Activated CD4-positive, alpha-beta T cell treated with anti-CD3 and anti-CD28 coated beads for 48 hours (primary cell): ENCODE measurements at regions not wholly inside any gene's neighbourhood (a gene's known extent, or its start where the extent isn't known, plus 50 kb on each side); places are given as distances from the start of the nearest gene placed in this dataset.
A peak's percentile ranks its signal among the peaks of the same experiment; 100 is the strongest.
"Not testable (repeated sequence)": the region's sequence is repeated elsewhere in the genome, so short reads cannot be mapped to it uniquely, and the experiment has no call there.

ENCODE experiments used
- DNase-seq: peaks from one replicate; pipeline ENCODE4 v3.0.0-alpha.2; 2020

- DNase-seq = no peak
Observed at GRCh38 chr4:89491761-89492160, 184.2 kb upstream of the GPRIN3 start.

DNA sequence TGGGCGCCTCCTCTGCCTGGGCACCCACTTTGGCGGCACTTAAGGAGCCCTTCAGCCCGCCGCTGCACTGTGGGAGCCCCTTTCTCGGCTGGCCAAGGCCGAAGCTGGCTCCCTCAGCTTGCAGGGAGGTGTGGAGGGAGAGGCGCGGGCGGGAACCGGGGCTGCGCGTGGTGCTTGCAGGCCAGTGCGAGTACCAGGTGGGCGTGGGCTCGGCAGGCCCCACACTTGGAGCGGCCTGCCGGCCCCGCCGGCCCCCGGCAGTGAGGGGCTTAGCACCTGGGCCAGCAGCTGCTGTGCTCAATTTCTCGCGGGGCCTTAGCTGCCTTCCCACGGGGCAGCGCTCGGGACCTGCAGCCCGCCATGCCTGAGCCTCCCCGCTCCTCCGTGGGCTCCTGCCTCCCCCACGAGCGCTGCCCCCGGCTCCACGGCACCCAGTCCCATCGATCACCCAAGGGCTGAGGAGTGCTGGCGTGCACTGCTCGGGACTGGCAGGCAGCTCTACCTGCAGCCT lies 182.4 kb upstream of the GPRIN3 start:
- not testable (repeated sequence) for DNase-seq

GRCh38 chr4:89489338-89489771 lies 181.8 kb upstream of the GPRIN3 start:
- no peak for DNase-seq

- no peak for DNase-seq
Observed at GRCh38 chr4:89488736-89489135, 181.1 kb upstream of the GPRIN3 start.

- no peak for DNase-seq
Observed at GRCh38 chr4:89486673-89487072, 179.1 kb upstream of the GPRIN3 start.

- DNase-seq = no peak
Observed at GRCh38 chr4:89486042-89486441, 178.4 kb upstream of the GPRIN3 start.

GRCh38 chr4:89483833-89484232 lies 176.2 kb upstream of the GPRIN3 start:
- no peak for DNase-seq

DNA sequence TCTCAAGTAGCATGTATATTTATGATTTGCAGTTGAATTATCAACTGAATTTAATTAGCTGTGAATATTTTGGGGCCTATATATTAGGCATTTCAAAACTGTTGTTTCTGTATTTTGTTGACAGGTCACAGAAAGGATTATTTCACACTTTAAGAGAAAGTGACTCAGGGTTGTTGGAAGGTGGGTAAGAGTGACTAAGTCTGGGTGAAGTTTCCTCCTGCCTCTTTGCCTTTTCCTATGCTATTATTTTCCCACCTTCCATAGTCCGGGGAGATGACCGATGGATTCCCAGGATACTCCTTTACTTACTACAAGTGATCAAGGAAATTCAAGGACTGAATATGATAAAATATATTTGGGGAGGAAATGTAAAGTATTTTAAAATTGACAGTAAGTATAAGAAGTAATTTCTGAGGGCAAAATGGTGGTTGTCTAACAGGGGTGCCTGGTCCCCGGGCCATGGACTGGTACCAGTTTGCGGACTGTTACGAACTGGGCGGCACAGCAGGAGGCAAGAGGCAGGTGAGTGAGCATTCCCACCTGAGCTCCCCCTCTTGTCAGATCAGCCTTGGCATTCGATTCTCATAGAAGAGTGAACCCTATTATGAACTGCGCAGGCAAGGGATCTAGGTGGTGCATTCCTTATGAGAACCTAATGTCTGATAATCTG lies 175.5 kb upstream of the GPRIN3 start:
- no peak for DNase-seq

- no peak for DNase-seq
Observed at GRCh38 chr4:89482251-89482650, 174.7 kb upstream of the GPRIN3 start.

GRCh38 chr4:89469930-89470375 lies 162.4 kb upstream of the GPRIN3 start:
- DNase-seq = peak; percentile 24

GRCh38 chr4:89469516-89469915 lies 161.9 kb upstream of the GPRIN3 start:
- no peak for DNase-seq

DNA sequence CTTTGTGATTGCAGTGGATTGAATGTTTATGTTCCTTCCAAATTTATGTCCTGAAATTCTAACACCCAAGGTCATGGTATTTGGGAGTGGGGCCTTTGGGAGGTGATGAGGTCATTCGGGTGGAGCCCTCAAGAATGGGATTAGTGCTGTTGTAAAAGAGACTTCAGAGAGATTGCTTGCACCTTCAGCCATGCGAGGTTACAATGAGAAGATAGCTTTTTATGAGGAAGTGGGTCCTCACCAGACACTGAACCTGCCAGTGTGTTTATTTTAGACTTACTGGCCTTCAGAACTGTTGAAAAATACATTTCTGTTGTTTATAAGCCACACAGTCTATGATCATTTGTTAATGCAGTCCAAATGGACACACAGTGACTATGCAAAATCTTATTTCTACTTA lies 161.0 kb upstream of the GPRIN3 start:
- no peak for DNase-seq

GRCh38 chr4:89463341-89463740 lies 155.7 kb upstream of the GPRIN3 start:
- no peak for DNase-seq

DNA sequence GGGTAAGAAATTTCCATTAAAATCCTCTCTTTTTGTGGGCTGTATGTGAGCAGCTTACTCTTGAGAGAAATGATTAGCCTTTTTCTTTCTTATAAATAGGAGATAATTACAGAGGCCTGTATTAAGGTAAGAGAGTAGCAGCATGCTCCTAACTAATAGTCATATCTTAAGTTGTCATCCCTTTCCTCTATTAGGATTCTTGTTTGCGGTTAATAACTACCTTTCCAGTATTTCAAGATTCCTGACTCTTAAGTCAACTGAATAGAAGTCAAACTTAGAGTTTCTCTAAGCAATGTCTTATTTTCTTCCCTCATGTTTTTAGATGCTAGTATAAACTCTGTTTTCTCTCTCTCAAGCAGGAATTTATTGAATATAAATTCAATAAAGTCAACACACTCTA lies 139.9 kb upstream of the GPRIN3 start:
- no peak for DNase-seq

GRCh38 chr4:89446193-89446592 lies 138.6 kb upstream of the GPRIN3 start:
- DNase-seq = no peak

DNA sequence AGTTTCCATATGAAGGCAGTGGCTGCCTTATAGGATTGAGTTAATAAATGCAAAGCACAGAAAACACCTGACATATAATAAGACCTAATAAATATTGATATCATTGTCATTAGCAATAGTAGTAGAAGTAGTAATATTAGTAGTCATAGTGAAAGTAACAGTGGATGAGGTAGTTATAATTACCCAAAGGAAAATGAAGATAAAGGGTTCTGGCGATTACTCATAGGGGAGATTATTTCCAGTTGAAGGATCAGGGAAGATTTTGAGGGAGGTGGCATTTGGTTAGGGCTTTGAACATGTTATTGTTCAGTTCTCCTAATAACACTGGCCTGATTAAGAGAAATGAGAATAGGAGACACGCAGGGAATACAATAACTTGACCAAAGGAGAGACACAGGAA lies 131.9 kb upstream of the GPRIN3 start:
- DNase-seq = no peak

GRCh38 chr4:89438102-89438831 lies 130.7 kb upstream of the GPRIN3 start:
- DNase-seq = peak; percentile 60

DNA sequence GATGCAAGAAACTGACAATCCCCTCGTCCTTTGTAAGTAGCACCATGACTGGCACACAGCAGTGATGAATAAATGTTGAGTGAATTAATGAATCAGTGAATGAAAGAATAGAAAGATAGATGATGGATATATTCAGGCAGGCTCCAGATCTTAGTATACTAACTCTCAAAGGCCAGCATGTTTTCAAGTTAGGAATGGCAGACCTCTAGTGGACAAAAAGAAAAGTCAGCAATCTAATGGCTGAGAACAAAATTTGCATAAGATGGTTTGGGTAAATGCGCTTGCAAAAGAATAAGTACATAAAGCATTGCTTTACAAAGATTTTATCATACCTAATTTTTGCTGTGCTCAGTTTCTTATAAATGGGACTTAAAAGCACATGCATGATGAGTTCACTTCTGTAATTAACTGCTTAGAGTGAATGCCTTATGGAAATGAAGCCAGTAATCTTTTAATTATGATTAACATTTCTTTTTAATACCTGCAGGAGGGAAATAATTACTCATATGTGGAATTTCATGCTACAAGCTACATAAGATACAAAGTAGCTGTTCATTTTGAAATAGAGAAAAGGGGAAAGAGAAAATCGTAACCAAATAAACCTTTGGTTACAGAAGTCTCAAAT lies 126.9 kb upstream of the GPRIN3 start:
- no peak for DNase-seq

DNA sequence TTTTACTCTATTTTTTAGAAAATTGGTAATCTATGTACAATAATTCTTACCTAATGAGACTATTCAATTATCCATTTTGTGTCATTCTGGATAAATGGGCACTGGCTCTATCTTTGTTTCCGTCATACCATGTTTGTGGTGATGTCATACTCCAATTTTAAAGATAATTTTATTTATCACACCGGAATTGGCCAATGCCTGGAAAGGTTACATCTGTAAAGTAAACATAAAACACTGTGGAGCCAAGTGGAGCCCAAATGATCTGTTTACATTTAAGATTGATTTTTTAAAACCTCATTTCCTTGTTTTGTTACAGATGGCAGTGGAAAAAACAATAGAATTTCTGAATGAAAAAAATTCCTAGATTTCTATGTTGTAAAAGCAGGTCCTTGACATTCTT lies 120.2 kb upstream of the GPRIN3 start:
- DNase-seq = no peak

- no peak for DNase-seq
Observed at GRCh38 chr4:89425023-89425422, 117.4 kb upstream of the GPRIN3 start.

DNA sequence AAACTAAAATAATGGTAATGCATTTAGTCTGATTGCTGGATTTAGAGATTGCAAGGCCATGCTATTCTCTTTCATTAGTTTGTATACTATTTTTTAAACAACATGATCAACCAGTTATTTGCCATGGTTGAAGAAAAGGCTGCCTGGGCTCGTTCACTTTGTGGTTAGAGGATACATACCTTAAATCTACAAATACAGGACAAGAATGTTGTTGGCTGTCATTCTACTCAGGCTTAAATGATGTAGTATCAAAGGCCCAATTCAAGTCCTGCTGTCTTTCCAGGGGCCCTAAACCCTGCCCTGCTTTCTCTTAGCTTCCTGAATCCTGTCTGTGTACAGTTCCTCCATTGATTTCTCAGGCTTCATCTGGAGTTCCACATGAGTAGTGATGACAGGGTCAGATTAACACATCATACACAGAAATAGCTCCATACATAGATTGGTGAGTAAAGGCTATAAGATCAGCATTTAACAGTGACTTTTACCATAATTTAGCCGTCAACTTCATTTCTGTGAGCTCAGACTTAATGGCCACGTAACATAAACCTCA lies 114.9 kb upstream of the GPRIN3 start:
- DNase-seq = no peak

DNA sequence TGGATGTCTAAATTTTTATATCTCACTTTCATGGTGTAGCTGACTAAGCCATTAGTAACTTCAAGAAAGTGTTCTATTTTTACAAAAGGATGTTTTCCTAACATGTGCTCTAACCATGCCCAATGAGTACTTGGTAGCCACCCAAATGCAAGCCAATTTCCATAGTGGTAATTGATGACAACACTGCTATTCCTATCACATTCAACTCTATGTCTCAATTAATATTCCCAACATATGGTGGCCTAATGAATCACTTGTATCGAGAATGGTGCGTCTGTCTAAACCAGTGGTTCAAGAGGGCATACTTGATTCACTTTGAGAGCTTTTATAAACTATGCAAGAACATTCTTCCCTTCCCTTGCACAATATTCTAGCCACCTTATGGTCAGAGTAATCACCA lies 112.9 kb upstream of the GPRIN3 start:
- no peak for DNase-seq

- no peak for DNase-seq
Observed at GRCh38 chr4:89419111-89419695, 111.6 kb upstream of the GPRIN3 start.
